ENCODE measurements at regions not wholly inside any gene's neighbourhood (a gene's known extent, or its start where the extent isn't known, plus 50 kb on each side); places are given as distances from the start of the nearest gene placed in this dataset.

GRCh38 chr13:80037505-80037888 is 303.4 kb downstream of the SPRY2 start:
- no peak for DNase-seq (ENCODE audit: low read depth in 2 of 2)

DNA sequence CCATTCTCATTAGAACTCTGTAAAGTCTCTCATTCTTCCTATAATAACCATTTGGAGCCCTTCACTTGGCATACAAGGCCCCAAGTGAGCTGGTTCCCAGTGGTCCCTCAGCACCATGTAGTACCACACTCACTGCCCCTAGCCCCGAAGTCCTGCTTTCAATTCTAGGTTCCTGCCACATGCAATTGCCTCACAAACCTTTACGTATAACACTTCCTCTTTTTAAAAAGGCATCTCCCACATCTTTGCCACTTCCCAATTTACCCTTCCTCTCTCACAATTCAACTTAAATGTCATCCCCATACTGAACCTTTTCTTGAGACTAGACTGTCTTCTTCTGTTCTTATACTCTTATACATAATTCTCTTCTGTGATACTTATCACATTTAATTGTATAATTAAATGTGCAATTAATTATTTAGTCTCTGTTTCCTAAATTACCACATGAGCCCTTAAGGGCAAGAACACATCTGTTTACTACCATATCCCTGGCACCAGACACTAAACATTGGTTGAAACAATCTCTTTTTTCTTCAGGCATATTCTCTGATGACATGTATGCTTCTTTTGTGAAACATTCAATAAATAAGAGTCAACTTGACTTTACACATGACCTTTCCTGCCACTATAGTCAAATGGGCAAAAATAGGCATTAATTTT is 304.0 kb downstream of the SPRY2 start:
- DNase-seq (ENCODE audit: low read depth in 2 of 2) = no peak

GRCh38 chr13:80035096-80035495 is 305.8 kb downstream of the SPRY2 start:
- DNase-seq (ENCODE audit: low read depth in 2 of 2) = no peak

GRCh38 chr13:80033951-80034350 is 307.0 kb downstream of the SPRY2 start:
- DNase-seq (ENCODE audit: low read depth in 2 of 2) = no peak

DNA sequence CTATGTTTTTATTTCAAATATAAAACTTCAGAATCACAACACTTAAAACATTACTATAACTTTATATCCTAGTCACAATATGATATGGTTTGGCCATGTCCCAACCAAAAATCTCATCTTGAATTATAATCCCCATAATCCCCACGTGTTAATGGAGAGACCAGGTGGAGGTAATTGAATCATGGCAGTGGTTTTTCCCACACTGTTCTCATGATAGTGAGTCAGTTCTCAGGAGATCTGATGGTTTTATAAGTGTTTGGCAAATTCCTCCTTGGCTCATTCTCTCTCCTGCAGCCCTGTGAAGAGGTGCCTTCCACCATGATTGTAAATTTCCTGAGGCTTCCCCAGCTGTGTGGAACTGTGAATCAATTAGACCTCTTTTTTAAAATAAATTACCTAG is 307.6 kb downstream of the SPRY2 start:
- DNase-seq (ENCODE audit: low read depth in 2 of 2) = no peak

- DNase-seq (ENCODE audit: low read depth in 2 of 2) = no peak
Observed at GRCh38 chr13:80030491-80030890, 310.4 kb downstream of the SPRY2 start.

GRCh38 chr13:80029170-80029569 is 311.8 kb downstream of the SPRY2 start:
- DNase-seq (ENCODE audit: low read depth in 2 of 2) = no peak

GRCh38 chr13:80022146-80022545 is 318.8 kb downstream of the SPRY2 start:
- no peak for DNase-seq (ENCODE audit: low read depth in 2 of 2)

DNA sequence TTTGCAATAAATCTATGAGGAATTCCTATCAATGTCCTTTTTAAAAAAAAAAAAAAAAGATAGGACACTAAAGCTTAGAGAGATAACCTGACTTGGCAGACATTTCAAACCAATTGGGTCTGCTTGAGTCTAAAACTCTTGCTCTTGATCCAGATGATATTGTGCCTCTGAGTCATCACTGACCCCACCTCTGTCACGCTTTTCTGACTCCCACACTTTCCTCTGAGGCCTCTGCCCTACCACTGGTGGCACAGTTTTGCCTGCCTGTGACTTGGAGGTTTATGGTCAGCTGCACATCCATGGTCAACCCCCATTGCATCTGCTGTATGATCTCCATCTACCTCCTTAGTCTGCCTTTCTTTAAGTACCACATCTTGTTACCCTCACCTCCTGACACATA is 328.7 kb downstream of the SPRY2 start:
- no peak for DNase-seq (ENCODE audit: low read depth in 2 of 2)

GRCh38 chr13:80011448-80012212 is 329.3 kb downstream of the SPRY2 start:
- DNase-seq (ENCODE audit: low read depth in 2 of 2) = no peak

DNA sequence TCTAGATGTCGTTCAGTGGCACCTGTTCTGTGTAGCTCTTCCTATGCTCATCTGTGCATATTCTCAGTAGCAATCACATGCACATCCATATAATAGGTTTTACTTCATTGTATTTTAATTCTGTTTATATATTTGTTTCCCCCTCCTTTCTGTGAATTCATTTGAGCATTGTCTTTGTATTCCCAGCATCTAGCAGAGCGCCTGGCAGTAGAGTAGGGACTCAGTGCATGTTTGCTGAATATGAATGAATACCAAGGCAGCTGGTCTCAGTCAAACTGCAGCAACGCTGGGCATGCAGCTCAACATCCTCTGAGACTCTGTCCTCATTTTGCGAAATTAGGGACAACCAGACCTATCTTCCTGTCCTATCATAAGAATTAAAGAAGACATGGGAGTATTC is 330.1 kb downstream of the SPRY2 start:
- DNase-seq (ENCODE audit: low read depth in 2 of 2) = no peak

GRCh38 chr13:80010286-80010831 is 330.6 kb downstream of the SPRY2 start:
- no peak for DNase-seq (ENCODE audit: low read depth in 2 of 2)

DNA sequence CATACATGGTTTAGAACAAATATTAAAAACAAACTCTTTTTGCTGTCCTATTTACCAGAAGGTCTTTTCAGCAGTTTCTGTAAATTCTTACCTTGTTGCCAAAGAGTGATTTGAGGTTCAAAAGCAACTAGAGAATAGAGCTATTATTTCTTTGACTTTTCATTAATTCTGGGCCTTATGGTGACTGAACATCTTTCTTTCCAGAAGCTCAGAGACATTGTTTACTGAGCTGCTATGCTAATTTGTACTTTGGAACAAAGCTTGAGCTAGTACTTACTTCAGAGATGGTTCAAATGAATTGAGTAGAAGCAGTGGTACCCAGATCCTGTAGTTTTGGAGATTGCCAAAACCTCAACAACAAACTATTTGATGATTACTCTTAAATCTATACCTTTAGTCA is 331.2 kb downstream of the SPRY2 start:
- DNase-seq (ENCODE audit: low read depth in 2 of 2) = no peak

DNA sequence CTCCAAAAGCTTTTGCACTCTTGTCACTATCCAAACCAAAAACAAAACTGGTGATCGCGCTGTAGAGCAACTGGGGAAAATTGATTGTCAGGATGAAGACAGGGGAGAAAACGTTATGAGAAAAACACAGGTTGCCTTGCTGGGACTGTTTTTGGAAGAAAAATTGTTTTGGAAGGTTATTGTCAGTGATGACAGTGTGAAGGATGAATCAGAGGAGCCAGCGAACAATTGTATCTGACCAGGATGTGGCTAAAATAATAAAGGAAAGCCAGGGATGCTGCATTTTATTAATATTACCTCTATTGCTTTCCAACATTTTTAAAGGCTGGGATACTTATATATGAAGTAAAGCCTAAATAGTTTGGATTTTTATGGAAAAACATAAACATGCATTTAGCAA is 334.0 kb downstream of the SPRY2 start:
- DNase-seq (ENCODE audit: low read depth in 2 of 2) = no peak

GRCh38 chr13:80001510-80001842 is 339.4 kb downstream of the SPRY2 start:
- DNase-seq (ENCODE audit: low read depth in 2 of 2) = no peak

DNA sequence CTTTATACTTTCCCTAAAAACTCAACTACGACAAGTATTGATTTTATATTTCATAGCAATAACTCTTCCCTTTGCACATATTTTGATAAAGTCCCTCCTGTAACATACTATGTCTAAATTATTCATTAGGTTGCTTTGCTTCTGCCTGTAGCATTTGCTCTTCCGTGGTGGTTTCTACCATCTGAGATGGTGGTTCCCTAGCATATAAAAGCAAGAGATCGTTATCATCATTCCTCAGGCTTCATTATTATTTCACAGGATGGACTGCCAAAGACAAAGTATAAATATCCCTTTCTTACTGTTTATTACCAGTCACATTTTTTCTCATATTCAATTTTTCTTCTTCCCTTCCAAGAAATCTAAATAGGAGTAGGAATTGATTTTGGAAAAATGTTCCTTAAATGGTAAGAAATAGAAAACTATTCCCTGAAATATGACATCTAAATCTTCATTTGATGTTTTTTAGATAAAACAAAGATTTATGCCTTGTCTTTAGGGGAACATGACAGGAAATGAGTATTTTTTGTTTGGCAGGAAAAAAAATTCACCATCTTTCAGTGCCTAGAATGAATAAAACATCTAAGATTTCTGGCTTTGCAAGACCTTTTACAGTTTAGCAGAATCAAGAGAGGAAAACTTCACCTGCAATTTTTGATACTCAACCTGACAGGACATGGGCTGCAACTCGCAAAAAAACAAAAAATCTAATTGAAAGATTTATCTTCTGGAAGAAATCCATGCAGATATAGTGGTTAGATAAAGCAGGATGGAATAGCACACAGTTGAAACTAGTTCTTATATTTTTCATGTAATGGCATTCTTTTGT is 340.0 kb downstream of the SPRY2 start:
- DNase-seq (ENCODE audit: low read depth in 2 of 2) = no peak

- DNase-seq (ENCODE audit: low read depth in 2 of 2) = no peak
Observed at GRCh38 chr13:79999601-80000000, 341.3 kb downstream of the SPRY2 start.

GRCh38 chr13:79998381-79998880 is 342.5 kb downstream of the SPRY2 start:
- DNase-seq (ENCODE audit: low read depth in 2 of 2) = no peak

GRCh38 chr13:79997244-79997643 is 343.7 kb downstream of the SPRY2 start:
- DNase-seq (ENCODE audit: low read depth in 2 of 2) = no peak

GRCh38 chr13:79995334-79995733 is 345.6 kb downstream of the SPRY2 start:
- no peak for DNase-seq (ENCODE audit: low read depth in 2 of 2)

- no peak for DNase-seq (ENCODE audit: low read depth in 2 of 2)
Observed at GRCh38 chr13:79992111-79992510, 348.8 kb downstream of the SPRY2 start.

DNA sequence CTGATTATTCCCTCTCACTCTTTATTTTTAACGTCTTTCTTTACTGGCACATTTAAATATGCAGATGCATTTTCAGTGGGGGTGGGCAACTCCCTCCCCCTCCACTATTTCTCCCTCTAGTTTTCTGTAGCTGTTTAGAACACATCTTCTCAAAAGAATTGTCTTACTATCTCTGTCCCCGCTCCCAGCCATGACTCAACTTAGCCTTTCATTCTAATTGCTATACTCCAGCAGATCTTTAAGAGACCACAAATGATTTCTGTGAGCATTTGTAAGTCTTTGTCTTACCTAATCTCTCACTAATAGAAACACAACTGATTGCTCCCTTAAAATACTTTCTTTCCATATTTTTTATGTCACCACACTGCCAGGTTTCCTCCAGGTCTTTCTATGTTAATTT is 350.9 kb downstream of the SPRY2 start:
- DNase-seq (ENCODE audit: low read depth in 2 of 2) = no peak

Data from stimulated activated CD4-positive, alpha-beta T cell treated with anti-CD3 and anti-CD28 coated beads, Interleukin-1b, Interleukin-23, amount 100 ng/mL, for 1 hour (primary cell).